NCI-H146 treated with DMSO at 0.1 percent for 48 hours (cell line): ENCODE measurements at regions not wholly inside any gene's neighbourhood (a gene's known extent, or its start where the extent isn't known, plus 50 kb on each side); places are given as distances from the start of the nearest gene placed in this dataset.
A peak's percentile ranks its signal among the peaks of the same experiment; 100 is the strongest.
"Not testable (repeated sequence)": the region's sequence is repeated elsewhere in the genome, so short reads cannot be mapped to it uniquely, and the experiment has no call there.

Experiments
- DNase-seq: peaks from one replicate; lab custom pipeline; 2025; ENCODE audit not compliant: unreplicated experiment; lab: John Stamatoyannopoulos, UW

DNA sequence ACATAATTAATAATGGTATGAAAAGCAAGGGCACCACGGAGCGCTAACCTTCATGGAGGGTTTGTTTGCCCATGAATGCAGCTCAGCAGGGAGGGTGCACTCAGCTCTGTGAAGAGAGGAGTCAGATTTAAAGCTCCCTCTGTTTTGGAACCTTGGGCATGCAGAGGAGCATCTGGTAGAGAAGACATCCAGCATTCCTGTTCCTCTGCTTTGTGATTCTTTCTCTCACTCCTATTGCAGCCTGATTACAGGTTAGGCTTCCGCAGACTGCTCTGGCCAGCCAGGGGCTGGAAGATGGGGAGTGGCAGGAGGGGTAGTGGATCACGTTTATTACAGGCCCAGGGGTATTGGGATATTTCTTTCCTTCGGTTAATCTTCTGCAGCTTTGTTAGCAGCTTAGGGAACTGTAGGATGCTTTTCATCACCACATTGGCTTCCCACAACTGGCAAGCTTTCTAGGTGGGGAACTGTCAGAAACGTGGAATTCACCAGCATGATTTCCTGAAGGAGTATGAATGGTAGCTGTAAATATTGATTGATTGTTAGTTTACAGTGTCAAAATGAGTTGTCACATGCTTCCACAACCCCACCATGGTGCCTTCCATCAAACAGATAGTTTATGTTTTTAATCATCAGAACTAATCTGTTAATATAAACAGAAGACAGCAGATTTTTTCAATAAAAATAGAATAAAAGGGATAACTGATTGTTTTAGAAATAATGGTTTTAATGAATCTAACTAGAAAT is 201.1 kb downstream of the VAPA start:
- peak; percentile 96 for DNase-seq

DNA sequence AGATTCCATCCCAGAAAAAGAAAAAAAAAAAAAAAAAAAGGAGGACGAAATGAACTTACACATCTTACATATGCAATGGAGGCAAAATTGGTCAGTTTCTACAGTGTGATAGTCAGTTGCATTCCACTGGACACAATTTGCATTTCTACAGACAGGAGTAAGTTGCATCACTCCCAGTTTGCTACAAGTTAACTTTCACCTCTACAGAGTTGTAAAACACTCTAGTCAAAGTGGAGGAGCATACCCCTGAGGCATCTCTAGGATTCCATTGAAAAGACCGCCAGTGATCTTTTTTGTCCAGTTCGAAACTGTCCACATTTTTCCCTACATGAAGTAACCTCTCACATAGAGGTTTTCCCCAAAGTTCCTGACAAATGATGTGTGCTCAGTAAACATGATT is 202.8 kb downstream of the VAPA start:
- no peak for DNase-seq

DNA sequence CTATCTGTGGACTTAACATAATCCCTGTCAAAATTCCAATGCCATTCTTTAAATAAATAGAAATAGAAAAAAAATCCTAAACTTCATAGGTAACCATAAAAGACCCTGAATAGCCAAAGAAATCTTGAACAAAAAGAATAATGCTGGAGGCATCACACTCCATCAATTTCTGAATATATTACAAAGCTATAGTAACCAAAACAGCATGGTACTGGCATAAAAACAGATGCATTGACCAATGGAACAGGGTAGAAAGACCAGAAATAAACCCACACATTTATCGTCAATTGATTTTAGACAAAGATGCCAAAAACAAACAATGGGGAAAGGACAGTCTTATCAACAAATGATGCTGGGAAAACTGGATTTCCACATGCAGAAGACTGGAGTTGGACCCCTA is 205.7 kb downstream of the VAPA start:
- DNase-seq, result no peak

DNA sequence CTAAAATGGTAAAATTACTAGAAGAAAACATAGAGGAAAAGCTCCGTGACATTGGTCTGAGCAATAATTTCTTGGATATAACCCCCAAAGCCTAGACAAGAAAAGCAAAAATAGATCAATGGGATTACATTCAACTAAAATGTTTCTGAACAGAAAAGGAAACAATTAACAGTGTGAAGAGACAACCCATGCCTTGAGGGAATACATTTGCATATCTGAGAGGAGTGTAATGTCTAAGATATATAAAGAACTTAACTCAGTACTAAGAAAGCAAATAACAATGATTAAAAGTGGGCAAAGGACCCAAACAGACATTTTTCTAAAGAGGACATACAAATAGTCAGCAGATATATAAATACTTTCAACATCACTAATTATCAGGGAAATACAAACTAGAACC is 206.2 kb downstream of the VAPA start:
- no peak for DNase-seq

DNA sequence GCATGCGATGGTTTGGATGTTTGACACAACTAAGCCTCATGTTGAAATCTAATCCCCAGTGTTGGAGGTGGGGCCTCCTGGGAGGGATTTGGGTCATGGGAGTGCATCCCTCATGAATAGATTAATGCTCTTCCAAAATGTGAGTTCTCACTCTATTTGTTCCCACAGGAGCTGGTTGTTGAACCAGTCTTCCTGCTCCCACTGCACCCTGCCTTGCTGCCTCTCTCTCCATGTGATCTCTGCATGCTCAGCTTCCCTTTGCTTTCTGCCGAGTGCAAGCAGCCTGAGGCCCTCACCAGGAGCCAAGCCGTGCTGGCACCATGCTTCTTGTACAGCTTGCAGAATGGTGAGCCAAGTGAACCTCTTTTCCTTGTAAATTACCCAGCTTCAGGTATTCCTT is 206.8 kb downstream of the VAPA start:
- no peak for DNase-seq

DNA sequence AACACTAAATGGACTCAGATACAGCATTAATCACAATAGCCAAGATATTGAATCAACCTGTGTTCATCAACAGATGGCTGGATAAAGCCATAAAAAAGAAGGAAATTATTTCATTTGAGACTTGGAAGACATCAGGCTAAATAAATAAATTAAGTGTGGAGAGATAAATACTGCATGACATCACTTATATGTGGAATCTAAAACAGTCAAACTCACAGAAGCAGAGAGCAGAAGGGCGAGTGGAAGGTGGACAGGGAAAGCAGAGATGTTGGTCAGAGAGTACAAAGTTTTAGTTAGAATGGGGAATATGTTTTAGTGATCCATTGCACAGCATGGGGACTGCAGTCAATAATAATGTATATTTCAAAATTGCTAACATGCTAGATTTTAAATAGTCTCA is 207.2 kb downstream of the VAPA start:
- peak; percentile 31 for DNase-seq

DNA sequence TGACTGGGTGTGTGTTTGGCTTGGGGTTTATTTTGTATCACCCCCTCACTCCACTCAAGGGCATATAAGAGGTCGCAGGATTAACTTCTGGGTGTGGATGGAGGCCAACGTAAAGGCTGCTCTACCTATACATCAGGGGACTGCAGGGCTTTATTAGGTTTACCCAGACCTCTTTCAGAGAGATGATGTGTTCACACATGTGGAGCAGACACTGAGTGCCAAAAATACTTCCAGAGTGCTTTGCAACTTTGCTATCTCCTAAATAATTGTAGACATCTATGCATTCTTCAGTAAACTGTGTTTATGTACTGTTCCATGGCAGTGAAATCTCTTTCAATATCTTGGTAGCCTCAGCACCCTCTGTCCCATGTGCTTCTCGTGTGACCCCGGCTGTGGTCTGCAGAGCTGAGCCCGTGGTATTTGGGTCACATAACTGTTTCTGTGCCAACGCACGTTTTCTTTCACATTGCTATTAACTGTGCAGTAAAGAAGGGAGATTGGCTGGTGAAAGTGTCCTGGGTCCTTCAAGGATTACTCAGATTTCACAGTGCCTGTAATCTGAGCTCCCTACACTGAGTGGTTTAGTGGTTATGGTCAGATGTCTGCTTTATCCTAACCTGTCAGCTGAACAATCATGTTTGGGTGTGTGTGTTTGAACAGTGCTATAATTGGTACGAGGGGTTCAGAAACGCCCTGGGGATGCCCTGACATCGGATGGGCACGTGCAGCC is 208.1 kb downstream of the VAPA start:
- peak; percentile 98 for DNase-seq

DNA sequence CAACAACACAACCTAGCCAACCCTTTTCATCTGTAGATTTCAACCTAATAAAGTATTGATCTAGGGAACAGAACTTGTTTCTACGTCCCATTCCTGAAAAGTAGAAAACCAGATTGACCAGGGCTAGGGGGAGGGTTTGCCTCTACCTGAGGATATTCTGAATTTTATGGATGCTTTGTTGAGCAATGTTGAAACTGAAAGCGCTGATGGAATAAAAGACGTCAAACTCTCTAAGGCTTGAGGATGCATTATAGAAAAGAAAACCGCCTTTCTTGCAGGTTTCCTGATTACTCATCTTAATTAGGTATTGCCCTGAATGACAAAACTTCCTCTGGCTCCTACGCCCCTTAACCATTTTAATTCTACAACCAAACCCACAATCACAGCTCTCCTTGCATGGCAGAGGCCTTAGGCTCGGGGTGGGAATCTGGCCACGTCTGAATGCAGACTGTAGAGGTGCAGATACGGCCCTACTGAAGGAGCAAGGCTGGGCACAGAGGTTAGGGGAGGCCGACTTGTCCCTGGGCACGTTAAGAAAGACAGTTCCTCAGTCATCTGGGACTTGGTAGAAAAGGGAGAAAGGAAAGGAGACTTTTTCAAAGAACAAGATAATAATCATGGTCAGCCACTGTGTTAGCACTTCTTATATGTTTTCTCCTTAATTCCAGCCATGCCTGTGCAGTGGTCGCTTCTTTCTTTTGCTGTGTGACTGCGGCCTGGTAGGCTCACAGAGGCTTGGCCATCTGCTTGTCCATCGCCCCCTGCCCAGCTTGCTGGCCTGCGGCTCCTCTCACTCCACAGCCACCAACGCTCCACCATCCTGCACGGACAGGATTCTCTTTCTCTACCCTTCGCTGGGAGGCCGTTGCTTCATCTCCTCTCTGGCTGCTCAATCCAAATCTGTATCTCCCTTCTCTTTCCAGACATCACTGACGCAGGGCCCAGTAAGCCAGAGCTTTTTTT is 209.5 kb downstream of the VAPA start:
- no peak for DNase-seq

DNA sequence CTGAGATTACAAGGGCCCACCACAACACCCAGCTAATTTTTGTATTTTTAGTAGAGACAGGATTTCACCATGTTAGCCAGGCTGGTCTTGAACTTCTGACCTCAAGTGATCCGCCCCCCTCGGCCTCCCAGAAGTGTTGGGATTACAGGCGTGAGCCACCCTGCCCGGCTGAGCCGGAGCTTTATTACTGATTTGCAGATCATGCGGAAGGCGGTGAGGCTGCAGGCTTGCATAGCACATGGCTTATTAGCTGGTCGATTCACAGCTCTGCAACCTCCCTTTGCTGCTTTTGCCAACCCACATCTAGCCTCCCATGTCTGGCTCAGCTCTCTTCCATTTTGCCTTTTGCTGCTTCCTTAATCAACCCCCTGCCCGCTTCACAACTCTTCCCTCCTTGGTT is 210.3 kb downstream of the VAPA start:
- DNase-seq, result no peak

DNA sequence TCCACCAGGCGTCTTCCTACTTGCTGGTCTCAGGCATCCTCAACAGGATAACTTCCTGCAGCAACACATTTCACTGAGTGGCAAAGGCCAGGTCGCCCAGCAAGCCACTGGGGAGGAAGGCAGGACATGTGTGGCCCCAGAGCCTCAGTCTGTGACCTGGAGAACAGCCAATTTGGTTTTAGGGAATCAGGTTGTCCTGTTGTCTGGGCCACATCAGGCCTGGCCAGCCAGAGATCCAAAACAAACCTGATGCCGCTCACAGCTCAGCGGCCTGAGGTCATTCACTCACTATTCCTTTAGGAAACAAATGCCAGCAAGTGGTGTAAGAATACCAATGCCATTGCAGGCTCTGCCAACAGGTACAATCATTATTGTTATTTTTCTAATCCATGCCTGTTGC is 210.7 kb downstream of the VAPA start:
- DNase-seq, result no peak

DNA sequence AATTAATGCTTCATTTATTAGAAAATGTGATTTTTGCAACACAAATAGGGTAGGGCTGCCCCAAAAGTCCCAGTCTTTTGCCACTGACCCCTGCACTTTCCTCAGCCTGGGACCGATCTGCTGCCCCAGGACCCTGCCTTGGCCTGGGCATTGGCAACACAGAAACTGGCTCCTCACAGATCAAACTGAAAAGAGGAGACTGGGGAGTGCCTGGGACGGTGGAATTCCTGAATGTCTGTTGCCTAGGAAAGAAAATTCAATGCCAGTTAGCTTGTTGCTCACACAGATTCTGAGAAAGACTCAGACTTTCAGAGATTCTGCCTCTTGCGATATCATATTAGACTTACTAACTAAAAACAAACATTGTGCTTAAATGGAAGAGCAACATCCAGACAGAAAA is 211.2 kb downstream of the VAPA start:
- DNase-seq, result no peak

DNA sequence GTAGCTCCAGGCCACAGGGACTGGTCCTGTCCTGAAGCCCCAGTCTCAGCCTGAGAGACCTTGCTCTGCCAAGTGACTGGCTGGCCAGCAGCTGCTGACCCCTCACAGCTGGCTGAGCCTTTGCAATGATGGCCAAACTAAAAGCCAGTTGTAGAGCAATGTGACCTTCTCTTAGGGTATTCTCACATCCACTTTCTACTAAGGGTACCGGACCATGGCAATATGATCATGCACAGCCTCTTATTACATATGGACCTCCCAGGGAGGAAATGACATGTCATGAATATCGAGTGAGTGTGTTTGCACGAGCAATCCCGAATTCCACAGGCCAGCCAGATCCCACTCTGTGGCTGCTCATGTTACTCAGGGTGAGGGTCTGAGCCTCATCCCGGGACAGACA is 213.9 kb downstream of the VAPA start:
- no peak for DNase-seq

DNA sequence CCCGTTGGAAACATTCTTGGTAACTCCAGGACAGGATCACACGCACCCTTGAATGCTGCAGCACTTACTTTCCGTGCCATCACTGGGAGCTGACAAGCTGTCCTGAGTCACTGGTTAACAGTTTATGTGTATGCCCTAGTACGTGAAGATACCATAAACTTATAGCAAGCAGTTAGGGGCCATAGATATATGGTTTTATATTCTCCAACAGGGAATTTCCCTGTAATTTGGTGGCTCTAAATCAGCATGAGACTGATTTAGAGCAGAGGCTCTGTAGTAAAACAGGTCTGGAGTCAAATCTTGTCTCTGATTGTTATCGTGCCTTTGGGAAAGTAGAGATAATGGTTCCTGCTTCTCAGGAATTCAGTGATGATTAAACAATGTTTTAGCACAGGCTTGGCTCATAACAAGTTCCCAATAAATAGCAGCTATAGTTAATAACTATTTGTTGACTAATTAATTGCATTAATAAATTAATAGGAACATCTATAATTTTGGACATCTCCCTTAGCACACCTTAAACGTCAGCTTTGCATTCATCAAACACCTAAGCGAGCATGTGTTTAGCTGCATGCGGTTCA is 215.2 kb downstream of the VAPA start:
- DNase-seq, result no peak

DNA sequence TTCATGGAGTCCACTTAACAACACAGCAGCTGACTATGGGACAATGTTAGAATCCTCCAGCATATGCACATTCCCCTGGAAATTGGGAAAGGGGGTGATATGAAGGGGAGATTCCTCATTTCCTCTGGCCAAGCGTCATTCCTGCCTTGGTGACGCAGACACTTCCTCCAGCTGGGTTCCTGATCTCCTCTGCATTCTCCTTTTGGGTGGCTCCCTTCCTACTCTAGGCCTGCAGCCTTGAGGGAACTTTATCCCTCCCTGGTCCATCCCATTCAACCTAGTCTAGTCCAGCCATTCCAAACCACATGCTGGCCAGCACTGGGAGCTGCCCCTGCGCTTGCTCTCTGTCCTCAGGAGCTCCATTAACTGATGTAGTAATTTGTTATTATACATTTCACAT is 216.8 kb downstream of the VAPA start:
- no peak for DNase-seq

DNA sequence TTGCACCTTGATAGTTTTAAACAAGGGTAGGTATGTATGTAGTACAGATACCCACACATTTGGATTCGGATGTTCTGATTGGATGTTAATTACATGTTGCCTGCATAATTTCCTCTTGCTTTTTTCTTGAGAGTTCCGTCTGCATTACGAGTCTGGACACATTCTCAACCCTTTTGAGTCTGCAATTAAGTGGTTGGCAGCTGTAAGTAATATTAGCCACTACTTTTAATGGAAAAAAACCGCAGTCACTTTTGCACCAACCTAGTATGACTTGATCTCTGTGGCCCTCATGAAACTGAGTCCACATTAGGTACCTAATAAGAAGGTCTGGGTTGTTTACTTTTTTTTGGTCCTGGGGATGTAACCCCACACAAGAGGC is 217.3 kb downstream of the VAPA start:
- no peak for DNase-seq

DNA sequence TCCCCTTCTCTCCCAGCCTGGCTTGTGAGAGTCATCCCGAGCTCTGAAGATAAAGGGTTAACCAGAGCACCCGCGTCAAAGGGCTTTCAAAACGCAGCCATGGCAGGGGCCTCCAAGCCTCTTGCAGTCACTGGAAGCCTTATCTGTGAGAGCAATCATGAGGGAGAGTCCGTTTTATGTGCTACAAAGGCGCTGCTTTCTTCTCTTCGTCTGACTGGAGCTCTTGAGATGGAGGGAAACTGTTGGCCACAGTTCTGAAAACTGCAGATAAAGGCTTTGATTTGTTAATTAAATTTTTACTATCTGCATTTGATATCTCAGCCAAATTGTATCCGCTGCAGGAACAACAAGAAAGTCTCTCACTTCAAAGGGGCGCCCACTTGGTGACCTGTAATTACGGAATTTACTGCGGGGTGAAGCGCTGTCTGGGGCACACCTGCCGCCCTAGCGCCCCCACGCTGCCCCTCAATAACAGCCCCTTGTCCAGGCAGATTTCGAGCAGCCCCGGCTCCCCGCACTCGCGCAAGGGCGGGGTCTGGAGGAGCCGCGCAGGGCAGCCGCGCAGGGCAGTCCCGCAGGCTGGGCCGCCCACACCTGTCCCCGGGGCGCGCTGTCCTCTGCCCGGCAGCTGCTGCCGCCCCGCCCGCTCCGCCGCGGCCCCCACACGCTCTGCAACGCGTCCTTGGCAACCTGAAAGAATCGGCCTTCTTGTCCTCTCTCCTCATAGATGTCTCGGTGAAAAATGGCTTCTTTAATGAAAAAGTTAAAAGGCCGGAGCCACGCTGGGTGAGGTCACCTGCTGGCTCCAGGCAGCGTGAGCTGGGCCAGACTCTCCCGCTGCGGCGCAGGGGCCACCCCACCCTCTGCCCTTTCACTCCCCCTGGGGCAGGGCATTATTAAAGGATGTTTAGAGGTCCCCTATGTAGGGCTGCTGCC is 217.9 kb downstream of the VAPA start:
- DNase-seq, result peak; percentile 96

DNA sequence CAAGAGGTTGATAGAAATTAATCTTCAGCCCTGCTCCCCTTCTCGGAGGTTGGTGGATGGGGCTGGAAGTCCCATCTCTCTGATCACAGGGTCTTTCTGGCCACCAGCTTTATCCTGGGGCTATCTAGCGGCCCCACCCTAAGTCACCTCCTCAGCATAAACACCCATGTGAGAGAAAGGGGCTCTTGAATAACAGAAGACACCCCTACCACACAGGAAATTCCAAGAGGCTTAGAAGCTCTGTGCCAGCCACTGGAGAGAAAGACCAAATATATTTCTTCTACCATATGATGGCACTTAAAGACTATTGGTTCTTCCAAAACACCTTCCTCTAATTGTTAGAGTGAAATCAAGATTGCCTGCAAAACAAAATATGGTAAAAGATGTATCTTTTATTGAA is 219.7 kb downstream of the VAPA start:
- no peak for DNase-seq

DNA sequence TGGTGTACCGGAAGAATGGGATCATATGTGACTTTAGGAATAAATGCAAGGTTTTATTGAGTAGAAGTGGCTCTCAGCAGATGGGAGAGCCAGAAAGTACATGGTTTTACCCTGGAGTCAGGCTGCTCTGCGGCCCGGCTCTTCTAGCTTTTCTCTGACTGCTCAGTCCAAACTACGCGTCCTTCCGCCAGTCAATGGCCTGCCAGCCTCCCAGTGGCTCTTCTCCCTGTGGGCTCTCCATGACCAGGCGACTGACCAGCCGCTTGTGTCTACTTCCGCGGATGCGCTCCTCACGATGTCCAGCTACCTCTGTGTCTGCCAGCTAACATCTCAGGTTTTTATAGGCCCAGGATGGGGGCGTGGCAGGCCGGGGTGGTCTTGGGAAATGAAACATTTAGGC is 220.4 kb downstream of the VAPA start:
- no peak for DNase-seq

DNA sequence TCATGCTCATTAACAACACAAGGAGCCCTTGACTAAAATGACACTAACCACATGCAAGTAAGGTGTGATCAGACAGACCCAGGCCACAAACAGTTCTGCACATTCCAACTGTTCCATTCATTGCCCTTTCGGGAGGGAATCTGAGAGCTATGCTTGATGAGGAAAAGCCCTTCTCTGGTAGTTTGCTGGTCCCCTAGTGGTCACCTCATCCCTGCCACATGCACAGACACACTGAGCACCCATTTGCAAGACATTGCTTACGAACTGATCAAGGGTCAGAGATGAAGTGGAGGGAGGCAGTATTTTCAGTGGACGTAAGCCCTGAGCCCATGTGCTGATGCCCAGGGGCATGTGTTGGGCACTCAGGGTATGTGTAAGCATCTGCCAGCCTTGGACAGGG is 220.9 kb downstream of the VAPA start:
- DNase-seq, result not testable (repeated sequence)

DNA sequence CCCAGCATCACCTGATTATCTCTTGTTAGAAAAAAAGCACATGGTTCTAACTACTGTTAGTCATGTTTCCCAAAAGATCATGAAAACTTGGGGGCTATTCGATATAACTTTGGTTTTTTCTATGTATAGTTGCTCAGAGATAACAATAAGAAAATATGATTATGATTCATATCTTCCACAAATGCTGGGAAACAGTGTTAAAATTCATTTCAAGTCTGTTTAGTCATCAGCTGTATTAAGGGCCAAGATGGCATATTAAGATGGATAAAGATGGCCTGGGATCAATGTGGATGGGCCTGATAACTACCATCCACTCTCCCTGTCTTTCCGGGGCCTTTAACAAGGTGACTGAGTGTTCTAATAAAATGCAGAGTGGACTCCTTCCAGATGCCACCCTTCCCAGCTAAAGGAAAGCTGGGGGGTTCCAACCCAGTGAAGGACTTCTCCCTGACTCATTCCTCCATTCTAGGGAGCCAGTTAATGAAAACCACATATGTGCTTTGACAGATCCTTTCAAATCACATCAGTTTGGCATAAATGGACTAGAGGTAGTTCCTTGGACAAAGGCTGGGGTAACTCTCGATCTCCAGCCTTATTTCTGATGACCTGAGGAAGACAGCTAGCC is 221.6 kb downstream of the VAPA start:
- no peak for DNase-seq
